Myocyte (in vitro differentiated cells): ENCODE measurements at regions not wholly inside any gene's neighbourhood (a gene's known extent, or its start where the extent isn't known, plus 50 kb on each side); places are given as distances from the start of the nearest gene placed in this dataset.

Experiments
- DNase-seq: peaks from one replicate; pipeline ENCODE4 v3.0.0-alpha.2; 2012; ENCODE audit warnings: low read depth

- DNase-seq = no peak
These were observed 75.3 kb upstream of the DNAH5 start for GRCh38 chr5:14019768-14020290.

GRCh38 chr5:14017904-14018303, 73.4 kb upstream of the DNAH5 start:
- DNase-seq = no peak

- peak; percentile 47 for DNase-seq
These were observed 72.1 kb upstream of the DNAH5 start for GRCh38 chr5:14016549-14016948.

GRCh38 chr5:14011089-14012020, 66.9 kb upstream of the DNAH5 start:
- DNase-seq = peak; percentile 95

GRCh38 chr5:14009575-14009974, 65.1 kb upstream of the DNAH5 start:
- no peak for DNase-seq

- DNase-seq = no peak
These were observed 64.4 kb upstream of the DNAH5 start for GRCh38 chr5:14008819-14009311.

GRCh38 chr5:14006823-14007520, 62.5 kb upstream of the DNAH5 start:
- no peak for DNase-seq

- DNase-seq = no peak
These were observed 60.3 kb upstream of the DNAH5 start for GRCh38 chr5:14004598-14005394.

GRCh38 chr5:14003936-14004335, 59.4 kb upstream of the DNAH5 start:
- no peak for DNase-seq

- DNase-seq = no peak
These were observed 59.0 kb upstream of the DNAH5 start for GRCh38 chr5:14003513-14003912.

GRCh38 chr5:13998254-13998653, 53.8 kb upstream of the DNAH5 start:
- no peak for DNase-seq

- DNase-seq = no peak
These were observed 53.0 kb upstream of the DNAH5 start for GRCh38 chr5:13997514-13997913.

GRCh38 chr5:13994621-13995253, 50.2 kb upstream of the DNAH5 start:
- DNase-seq = peak; percentile 89
